ENCODE measurements at regions not wholly inside any gene's neighbourhood (a gene's known extent, or its start where the extent isn't known, plus 50 kb on each side); places are given as distances from the start of the nearest gene placed in this dataset.

GRCh38 chr17:14719942-14720341 is 419.1 kb downstream of the HS3ST3B1 start:
- DNase-seq, result no peak

- DNase-seq, result no peak
Measured at GRCh38 chr17:14717859-14718258, 417.0 kb downstream of the HS3ST3B1 start.

GRCh38 chr17:14715561-14715960 is 414.7 kb downstream of the HS3ST3B1 start:
- DNase-seq, result no peak

GRCh38 chr17:14712611-14713021 is 411.7 kb downstream of the HS3ST3B1 start:
- no peak for DNase-seq

GRCh38 chr17:14704121-14704520 is 403.2 kb downstream of the HS3ST3B1 start:
- no peak for DNase-seq

- no peak for DNase-seq
Measured at GRCh38 chr17:14701886-14702285, 401.0 kb downstream of the HS3ST3B1 start.

GRCh38 chr17:14699574-14700185 is 398.8 kb downstream of the HS3ST3B1 start:
- DNase-seq, result no peak

- no peak for DNase-seq
Measured at GRCh38 chr17:14693382-14693781, 392.5 kb downstream of the HS3ST3B1 start.

GRCh38 chr17:14690704-14691103 is 389.8 kb downstream of the HS3ST3B1 start:
- no peak for DNase-seq

- DNase-seq, result no peak
Measured at GRCh38 chr17:14688134-14688533, 387.3 kb downstream of the HS3ST3B1 start.

GRCh38 chr17:14672830-14673229 is 371.9 kb downstream of the HS3ST3B1 start:
- DNase-seq, result no peak

- no peak for DNase-seq
Measured at GRCh38 chr17:14670861-14671260, 370.0 kb downstream of the HS3ST3B1 start.

- DNase-seq, result no peak
Measured at GRCh38 chr17:14664511-14664910, 363.6 kb downstream of the HS3ST3B1 start.

- no peak for DNase-seq
Measured at GRCh38 chr17:14641117-14641516, 340.2 kb downstream of the HS3ST3B1 start.

GRCh38 chr17:14637260-14637659 is 336.4 kb downstream of the HS3ST3B1 start:
- DNase-seq, result no peak

- DNase-seq, result no peak
Measured at GRCh38 chr17:14630621-14631020, 329.7 kb downstream of the HS3ST3B1 start.

- DNase-seq, result no peak
Measured at GRCh38 chr17:14630046-14630445, 329.2 kb downstream of the HS3ST3B1 start.

- no peak for DNase-seq
Measured at GRCh38 chr17:14622615-14623101, 321.8 kb downstream of the HS3ST3B1 start.

GRCh38 chr17:14621826-14622614 is 321.1 kb downstream of the HS3ST3B1 start:
- DNase-seq, result no peak

- DNase-seq, result no peak
Measured at GRCh38 chr17:14619821-14620220, 318.9 kb downstream of the HS3ST3B1 start.

- DNase-seq, result no peak
Measured at GRCh38 chr17:14616528-14616927, 315.6 kb downstream of the HS3ST3B1 start.

- no peak for DNase-seq
Measured at GRCh38 chr17:14605267-14605599, 304.4 kb downstream of the HS3ST3B1 start.

GRCh38 chr17:14604591-14605266 is 303.8 kb downstream of the HS3ST3B1 start:
- no peak for DNase-seq

GRCh38 chr17:14596224-14596623 is 295.3 kb downstream of the HS3ST3B1 start:
- DNase-seq, result no peak
